Glomerular endothelial cell (primary cell): ENCODE measurements at regions not wholly inside any gene's neighbourhood (a gene's known extent, or its start where the extent isn't known, plus 50 kb on each side); places are given as distances from the start of the nearest gene placed in this dataset.

ENCODE experiments used
- DNase-seq: peaks from one replicate; pipeline ENCODE4 v3.0.0-alpha.2; 2011; ENCODE audit warnings: low read depth, low spot score; ENCODE audit errors: extremely low read depth

GRCh38 chr14:29205658-29206057 is 439.1 kb downstream of the FOXG1 start:
- no peak for DNase-seq

GRCh38 chr14:29215853-29216252 is 449.3 kb downstream of the FOXG1 start:
- DNase-seq = no peak

DNA sequence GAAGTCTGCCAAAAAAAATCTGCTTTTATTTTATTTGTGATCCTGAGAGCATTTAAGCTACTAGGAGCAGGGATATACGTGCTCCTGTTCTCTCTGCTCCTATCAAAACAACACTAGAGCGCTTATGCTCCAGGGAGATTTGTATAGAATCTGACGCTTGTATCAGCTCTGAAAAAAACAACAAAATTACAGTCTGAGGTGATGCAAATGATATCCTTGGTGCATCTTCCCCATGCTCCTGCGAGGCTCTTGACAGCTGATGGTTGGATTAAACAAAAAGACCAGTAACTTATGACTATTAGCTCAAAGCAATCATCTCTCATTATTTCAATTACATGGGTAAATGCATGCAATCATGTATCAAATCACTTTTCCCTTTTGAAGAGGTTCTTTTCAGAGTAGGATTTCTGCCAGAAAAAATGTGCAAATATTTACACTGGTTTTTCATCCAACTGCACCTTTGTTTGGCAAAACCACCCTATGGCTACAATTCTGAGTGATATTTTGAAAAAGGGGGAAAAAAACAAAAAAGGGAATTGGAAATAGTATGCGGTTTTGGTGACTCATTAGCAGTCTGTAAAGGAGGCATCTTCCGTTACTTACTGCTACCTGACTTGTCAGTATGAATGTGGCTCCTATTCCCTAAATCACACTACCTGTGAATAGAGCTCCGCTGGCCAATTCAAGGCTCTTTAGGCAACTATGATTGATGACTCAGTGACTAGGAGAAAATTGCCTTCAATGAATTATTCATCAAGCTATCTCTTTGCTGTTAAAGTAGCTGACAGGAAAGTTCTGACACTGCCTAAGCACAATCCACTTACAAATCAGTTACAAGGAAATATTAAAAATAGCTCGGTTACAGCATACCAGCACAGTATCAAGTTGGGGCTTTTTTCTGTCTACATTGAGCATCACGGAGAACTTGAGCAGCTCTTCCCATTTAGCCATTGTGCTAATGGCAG is 450.0 kb downstream of the FOXG1 start:
- DNase-seq = no peak

DNA sequence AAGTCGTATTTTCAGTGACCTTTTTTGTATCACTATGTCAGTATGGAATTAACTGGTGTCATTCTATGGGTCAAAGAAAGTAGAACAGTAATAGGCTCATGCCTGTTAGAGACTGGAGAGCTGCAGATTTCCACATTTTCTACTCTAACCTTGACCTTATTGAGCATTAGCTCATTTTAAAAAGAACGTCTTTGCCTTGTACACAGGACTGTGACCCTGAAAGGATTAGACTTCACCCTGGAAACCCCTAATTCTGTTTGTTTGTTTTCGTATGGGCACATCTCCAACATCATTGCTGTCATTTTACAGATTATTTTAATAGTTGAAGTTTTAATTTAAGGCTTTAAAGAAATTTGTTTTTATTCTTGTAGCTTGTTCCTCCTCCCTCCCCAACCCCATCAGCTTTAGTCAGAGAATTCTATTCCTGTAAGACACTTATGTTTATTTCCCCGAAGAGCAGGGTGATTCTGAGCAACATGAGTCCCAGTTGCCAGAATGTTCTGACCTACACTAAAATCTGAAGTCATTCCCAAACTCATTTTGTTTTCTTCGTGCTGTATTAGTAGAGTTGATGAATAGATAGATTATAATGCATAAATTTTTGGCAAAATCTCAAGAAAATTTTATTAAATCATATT is 451.3 kb downstream of the FOXG1 start:
- DNase-seq = no peak

DNA sequence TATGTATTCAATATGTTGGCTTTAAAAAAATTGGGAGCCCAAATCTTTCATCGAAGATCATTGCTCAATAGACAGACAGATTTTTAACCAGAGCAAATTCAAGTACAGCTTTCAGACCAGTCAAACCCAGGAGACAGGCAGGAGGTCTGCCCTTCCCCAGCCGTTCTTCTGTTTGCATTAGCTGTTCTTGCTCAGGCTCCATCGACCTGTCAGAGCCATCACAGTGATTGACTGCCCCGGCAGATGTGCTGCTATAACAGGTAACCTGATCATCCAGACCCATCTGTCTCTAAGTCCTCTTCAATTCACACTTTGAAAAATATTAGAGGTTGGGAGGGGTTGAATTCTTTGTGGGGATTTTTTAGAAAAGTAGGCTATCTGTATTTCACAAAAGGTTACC is 453.5 kb downstream of the FOXG1 start:
- DNase-seq = no peak

DNA sequence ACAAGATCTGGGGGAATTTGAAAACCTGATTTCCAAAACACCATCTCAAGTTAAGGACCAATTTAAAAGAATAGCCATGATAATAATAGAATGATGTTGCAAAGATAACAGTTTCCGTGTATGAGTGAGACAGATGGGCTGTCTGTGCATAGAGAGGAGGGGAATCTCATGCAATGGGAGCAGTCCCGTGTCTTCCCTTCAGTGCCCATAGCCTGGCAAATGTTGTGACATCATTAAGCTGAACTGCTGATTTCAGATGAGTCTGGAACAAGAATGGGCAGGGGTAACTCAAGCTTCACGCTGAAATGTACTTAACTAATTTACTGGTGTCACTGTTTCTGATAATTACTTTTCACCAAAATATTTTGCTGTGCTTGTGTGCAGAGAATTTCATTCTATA is 454.0 kb downstream of the FOXG1 start:
- DNase-seq = no peak

GRCh38 chr14:29222006-29222405 is 455.4 kb downstream of the FOXG1 start:
- DNase-seq = no peak

DNA sequence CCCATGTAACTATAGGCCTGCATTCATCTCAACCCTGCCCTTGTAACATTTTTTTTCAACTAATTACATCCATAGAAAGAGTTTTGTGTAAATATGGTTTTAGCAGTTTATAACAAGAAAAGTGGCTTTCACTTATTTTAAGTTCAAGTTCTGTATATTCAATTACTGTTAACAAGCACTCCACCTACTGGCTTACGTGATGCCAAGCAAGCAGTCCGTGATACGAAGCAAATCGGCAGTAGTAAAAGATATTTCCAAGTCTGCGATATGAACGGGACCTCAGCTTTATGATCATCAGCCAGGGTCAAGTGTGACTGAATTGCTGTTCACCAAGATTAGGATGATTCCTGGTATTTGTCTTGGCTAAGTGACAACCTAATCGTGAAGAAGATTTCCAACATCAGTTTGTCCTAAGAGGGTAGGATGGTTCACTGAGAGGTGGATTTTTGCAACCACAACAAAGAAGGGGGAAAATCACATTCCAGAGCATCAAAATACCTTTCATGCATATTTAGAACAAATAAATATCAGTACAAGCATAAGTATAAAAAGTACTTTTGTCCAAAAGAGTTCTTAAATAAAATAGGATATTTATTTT is 456.2 kb downstream of the FOXG1 start:
- no peak for DNase-seq

DNA sequence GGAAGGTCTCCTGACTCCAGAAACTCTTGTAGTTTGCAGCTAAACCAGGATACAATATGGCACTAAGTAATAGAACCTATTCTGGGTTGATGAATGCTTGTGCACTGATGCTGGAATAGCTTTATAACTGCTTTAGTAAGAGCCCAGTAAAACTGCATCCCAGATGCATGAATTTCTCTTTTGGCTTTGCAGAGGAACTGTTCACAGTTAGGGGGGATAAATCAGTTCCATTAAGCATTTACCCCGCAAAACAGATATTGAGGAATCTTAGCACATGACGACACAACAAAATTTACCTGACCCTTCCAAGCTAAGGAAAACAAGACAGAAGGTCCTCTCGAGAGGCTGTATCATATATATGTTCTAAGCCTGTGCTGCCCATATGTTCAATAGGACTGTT is 457.4 kb downstream of the FOXG1 start:
- DNase-seq = no peak

GRCh38 chr14:29227631-29228030 is 461.0 kb downstream of the FOXG1 start:
- no peak for DNase-seq

- DNase-seq = no peak
Observed at GRCh38 chr14:29232153-29232552, 465.6 kb downstream of the FOXG1 start.

GRCh38 chr14:29232711-29233110 is 466.1 kb downstream of the FOXG1 start:
- no peak for DNase-seq

DNA sequence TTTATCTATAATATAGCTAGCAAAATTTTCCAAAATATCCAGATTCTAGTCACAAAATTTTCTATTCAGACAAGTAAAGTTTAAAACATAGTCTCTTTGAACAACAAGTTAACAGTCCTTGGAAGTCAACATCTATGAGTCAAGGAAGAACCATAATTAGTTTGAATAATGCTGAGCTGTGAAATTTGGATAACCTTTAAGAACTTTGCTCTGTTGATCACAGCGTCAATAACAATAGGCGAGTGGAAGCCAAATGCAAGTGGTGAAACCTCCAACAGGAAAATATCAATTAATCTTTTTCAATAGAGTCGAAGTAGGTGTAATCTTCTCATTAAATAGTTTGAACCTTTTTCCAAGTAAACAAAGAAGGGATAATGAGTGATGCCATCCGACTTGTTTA is 466.6 kb downstream of the FOXG1 start:
- no peak for DNase-seq

DNA sequence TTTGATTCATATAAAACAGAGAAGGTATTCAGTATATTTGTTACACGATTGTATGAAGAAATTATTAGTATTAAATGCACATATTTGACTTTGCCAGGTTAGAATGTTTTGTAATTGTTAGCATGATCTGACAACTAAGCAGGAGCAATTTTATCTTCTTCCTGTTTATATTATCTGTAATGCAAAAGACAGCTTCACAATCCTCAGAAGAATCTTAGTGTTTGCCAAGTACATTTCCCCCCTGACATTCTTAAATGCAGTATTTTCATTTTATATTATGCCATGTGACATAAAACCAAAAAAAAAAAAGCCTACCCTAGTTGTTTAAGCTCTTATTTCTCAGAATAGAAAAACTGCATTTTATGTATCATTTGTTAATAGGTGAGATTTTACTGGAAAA is 469.4 kb downstream of the FOXG1 start:
- no peak for DNase-seq

DNA sequence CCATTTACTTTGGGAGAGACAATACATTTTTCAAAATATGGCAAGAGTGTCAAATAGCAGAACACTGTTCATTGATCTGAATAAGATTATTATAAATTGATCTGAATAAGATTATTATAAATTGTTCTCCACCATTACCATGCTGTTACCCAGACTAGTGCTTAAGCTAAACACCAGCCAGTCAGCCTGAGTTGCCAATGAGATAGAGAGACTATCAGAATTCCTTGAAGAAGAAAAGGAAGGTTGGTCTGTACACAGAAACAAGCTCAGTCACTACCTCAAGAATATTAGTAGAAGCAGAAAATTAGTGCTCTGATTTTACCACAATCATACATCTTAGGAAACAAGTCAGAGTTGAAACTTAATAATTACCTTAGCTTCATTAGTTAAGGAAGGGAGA is 469.8 kb downstream of the FOXG1 start:
- no peak for DNase-seq

DNA sequence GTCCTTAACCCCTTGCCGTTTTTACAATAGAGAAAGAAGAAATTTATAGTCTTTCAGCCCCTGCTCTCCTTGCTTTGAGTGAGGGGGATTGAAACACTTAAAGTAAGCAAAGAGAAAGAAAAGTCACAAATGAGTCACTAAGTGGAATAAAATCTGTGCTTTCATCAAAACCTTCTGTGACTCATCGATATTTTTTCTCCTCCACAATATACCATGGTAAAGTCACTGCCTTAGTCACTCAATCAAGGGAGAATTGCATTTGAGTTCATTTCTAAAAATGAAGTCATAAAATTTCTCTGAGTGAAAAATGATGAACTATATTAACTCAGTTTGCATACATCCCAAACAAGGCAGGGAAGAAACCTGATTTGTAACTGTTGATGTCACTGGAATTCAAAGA is 470.3 kb downstream of the FOXG1 start:
- DNase-seq = no peak

DNA sequence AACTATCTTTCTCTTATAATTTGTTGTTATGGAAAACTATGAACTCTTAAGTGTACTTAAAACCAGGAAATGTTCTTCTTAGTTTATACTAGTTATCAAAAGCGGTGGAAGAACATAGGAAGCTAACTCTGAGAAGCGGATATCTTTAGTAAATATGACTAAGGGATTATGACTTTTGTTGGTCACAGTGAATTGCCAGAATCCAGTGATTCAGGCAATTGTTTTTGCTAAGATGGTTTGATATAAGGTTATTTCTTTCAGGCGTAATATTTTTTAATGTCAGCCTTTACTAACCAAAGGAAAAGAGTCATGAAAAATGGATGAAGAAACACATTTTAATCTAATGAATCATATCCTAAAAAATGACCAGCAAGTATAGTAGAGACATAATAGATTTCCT is 473.5 kb downstream of the FOXG1 start:
- peak; percentile 89 for DNase-seq

- no peak for DNase-seq
Observed at GRCh38 chr14:29242755-29243754, 476.5 kb downstream of the FOXG1 start.

GRCh38 chr14:29255692-29256091 is 489.1 kb downstream of the FOXG1 start:
- no peak for DNase-seq

DNA sequence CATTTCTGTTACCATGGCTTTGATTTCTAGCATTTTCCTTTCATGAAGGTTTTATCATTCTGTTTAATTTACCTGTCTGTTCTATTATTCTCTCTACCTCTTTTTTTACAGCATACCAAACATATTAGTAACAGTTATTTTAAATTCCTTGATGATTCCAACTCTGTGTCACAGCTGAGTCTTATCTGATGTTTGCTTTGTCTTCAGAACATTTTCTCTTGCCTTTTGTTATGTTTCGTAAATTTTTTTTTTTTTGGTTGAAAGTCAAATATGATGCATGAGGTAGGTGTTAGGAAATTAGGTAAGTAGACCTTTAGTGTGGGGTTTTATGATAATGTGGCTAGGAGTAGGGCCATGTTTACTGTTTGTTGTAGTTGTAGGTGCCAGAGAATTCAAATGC is 496.4 kb downstream of the FOXG1 start:
- DNase-seq = no peak

GRCh38 chr14:29264865-29265264 is 498.3 kb downstream of the FOXG1 start:
- DNase-seq = no peak
